HG02981 (cell line): ENCODE measurements at regions not wholly inside any gene's neighbourhood (a gene's known extent, or its start where the extent isn't known, plus 50 kb on each side); places are given as distances from the start of the nearest gene placed in this dataset.

Experiments
- ATAC-seq: cut with Tn5 transposase; IDR thresholded peaks from one replicate; pipeline ENCODE4 v1.9.1; 2021; ENCODE audit warnings: mild to moderate bottlenecking, moderate library complexity; ENCODE audit not compliant: unreplicated experiment

- no peak for ATAC-seq
Measured at GRCh38 chr7:25279705-25280104, 51.4 kb upstream of the NPVF start.

- no peak for ATAC-seq
Measured at GRCh38 chr7:25280181-25280580, 51.9 kb upstream of the NPVF start.

GRCh38 chr7:25282194-25282593, 53.9 kb upstream of the NPVF start:
- no peak for ATAC-seq

- no peak for ATAC-seq
Measured at GRCh38 chr7:25286756-25287155, 58.5 kb upstream of the NPVF start.

GRCh38 chr7:25287291-25287690, 59.0 kb upstream of the NPVF start:
- ATAC-seq = no peak

GRCh38 chr7:25288556-25289307, 60.4 kb upstream of the NPVF start:
- no peak for ATAC-seq

GRCh38 chr7:25289518-25289917, 61.2 kb upstream of the NPVF start:
- no peak for ATAC-seq

- ATAC-seq = no peak
Measured at GRCh38 chr7:25294624-25295023, 66.3 kb upstream of the NPVF start.

- no peak for ATAC-seq
Measured at GRCh38 chr7:25295387-25295786, 67.1 kb upstream of the NPVF start.

- no peak for ATAC-seq
Measured at GRCh38 chr7:25296086-25296485, 67.8 kb upstream of the NPVF start.

- ATAC-seq = no peak
Measured at GRCh38 chr7:25297278-25297677, 69.0 kb upstream of the NPVF start.

- ATAC-seq = no peak
Measured at GRCh38 chr7:25303281-25304181, 75.2 kb upstream of the NPVF start.

GRCh38 chr7:25304691-25305090, 76.4 kb upstream of the NPVF start:
- ATAC-seq = no peak

GRCh38 chr7:25305831-25306230, 77.5 kb upstream of the NPVF start:
- ATAC-seq = no peak

- no peak for ATAC-seq
Measured at GRCh38 chr7:25307624-25308023, 79.3 kb upstream of the NPVF start.

- ATAC-seq = no peak
Measured at GRCh38 chr7:25308246-25308645, 80.0 kb upstream of the NPVF start.

GRCh38 chr7:25308906-25309705, 80.8 kb upstream of the NPVF start:
- no peak for ATAC-seq

- no peak for ATAC-seq
Measured at GRCh38 chr7:25310896-25311295, 82.6 kb upstream of the NPVF start.

GRCh38 chr7:25311346-25311745, 83.1 kb upstream of the NPVF start:
- ATAC-seq = no peak

GRCh38 chr7:25312968-25313367, 84.7 kb upstream of the NPVF start:
- ATAC-seq = no peak

- ATAC-seq = no peak
Measured at GRCh38 chr7:25313526-25313925, 85.2 kb upstream of the NPVF start.
